IPS-15b (cell line): ENCODE measurements at regions not wholly inside any gene's neighbourhood (a gene's known extent, or its start where the extent isn't known, plus 50 kb on each side); places are given as distances from the start of the nearest gene placed in this dataset.

ENCODE experiments used
- H3K27me3 ChIP-seq: one replicate; pipeline ENCODE4 v1.6.1; 2013; ENCODE audit warnings: low read length; ENCODE audit not compliant: control insufficient read depth, insufficient read depth
- H3K36me3 ChIP-seq: one replicate; pipeline ENCODE4 v1.6.1; 2013; ENCODE audit warnings: low read length; ENCODE audit not compliant: control insufficient read depth, insufficient read depth
- H3K4me1 ChIP-seq: one replicate; pipeline ENCODE4 v1.6.1; 2013; ENCODE audit warnings: mild to moderate bottlenecking, low read length; ENCODE audit not compliant: control insufficient read depth, insufficient read depth
- H3K4me3 ChIP-seq: one replicate; pipeline ENCODE4 v1.5.1; 2013; ENCODE audit warnings: low read depth, low read length
- H3K9ac ChIP-seq: one replicate; pipeline ENCODE4 v1.6.1; 2013; ENCODE audit warnings: low read depth, mild to moderate bottlenecking, low read length
- H3K9me3 ChIP-seq: one replicate; pipeline ENCODE4 v1.6.1; 2013; ENCODE audit warnings: mild to moderate bottlenecking, low read length; ENCODE audit not compliant: control insufficient read depth, insufficient read depth

- H3K9ac ChIP-seq: no peak overlapping the region
- no peak overlapping the region for H3K4me3 ChIP-seq
- H3K9me3 ChIP-seq: no peaks in the 10 kb centered on the region
- H3K36me3 ChIP-seq: no peaks in the 10 kb centered on the region
- no peaks in the 10 kb centered on the region for H3K4me1 ChIP-seq
- H3K27me3 ChIP-seq: no peaks in the 10 kb centered on the region
Observed at GRCh38 chr10:65845916-65846315, 1079.9 kb upstream of the LRRTM3 start.

GRCh38 chr10:65846541-65846940, 1079.3 kb upstream of the LRRTM3 start:
- no peaks in the 10 kb centered on the region for H3K9me3 ChIP-seq
- no peak overlapping the region for H3K9ac ChIP-seq
- no peak overlapping the region for H3K4me3 ChIP-seq
- no peaks in the 10 kb centered on the region for H3K36me3 ChIP-seq
- H3K4me1 ChIP-seq: no peaks in the 10 kb centered on the region
- H3K27me3 ChIP-seq: no peaks in the 10 kb centered on the region

DNA sequence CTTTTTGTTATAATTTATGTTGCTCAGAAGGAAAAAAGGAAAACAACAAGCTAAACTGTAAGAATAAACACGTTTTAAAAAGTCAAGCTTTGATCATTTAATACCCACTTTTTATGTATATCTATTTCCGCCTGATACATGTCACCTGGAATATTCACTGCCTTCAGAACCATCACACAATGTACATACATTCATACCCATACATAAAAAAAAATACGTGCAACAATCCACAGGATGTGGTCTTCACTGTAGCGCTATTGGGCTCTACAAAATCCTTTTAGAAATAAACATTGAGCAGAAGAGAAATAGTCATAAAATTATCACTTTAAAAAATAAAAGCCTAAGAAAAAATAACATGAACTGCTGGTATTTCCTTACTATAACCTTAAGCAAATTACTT, 1078.9 kb upstream of the LRRTM3 start:
- no peaks in the 10 kb centered on the region for H3K27me3 ChIP-seq
- no peaks in the 10 kb centered on the region for H3K4me1 ChIP-seq
- no peaks in the 10 kb centered on the region for H3K9me3 ChIP-seq
- H3K9ac ChIP-seq: no peak overlapping the region
- no peaks in the 10 kb centered on the region for H3K36me3 ChIP-seq
- H3K4me3 ChIP-seq: no peak overlapping the region

GRCh38 chr10:65847436-65848230, 1078.2 kb upstream of the LRRTM3 start:
- Histone ChIP-seq H3K9ac (no peak overlapping the region), H3K4me3 (no peak overlapping the region), H3K36me3 (no peaks in the 10 kb centered on the region), H3K27me3 (no peaks in the 10 kb centered on the region), H3K9me3 (no peaks in the 10 kb centered on the region), H3K4me1 (no peaks in the 10 kb centered on the region)

- H3K9me3 ChIP-seq: no peaks in the 10 kb centered on the region
- H3K4me3 ChIP-seq: no peak overlapping the region
- no peak overlapping the region for H3K9ac ChIP-seq
- H3K36me3 ChIP-seq: no peaks in the 10 kb centered on the region
- no peaks in the 10 kb centered on the region for H3K4me1 ChIP-seq
- no peaks in the 10 kb centered on the region for H3K27me3 ChIP-seq
Observed at GRCh38 chr10:65858841-65859240, 1067.0 kb upstream of the LRRTM3 start.

GRCh38 chr10:65861249-65861648, 1064.6 kb upstream of the LRRTM3 start:
- no peaks in the 10 kb centered on the region for H3K36me3 ChIP-seq
- H3K27me3 ChIP-seq: no peaks in the 10 kb centered on the region
- H3K4me3 ChIP-seq: no peak overlapping the region
- no peak overlapping the region for H3K9ac ChIP-seq
- H3K4me1 ChIP-seq: no peaks in the 10 kb centered on the region
- no peaks in the 10 kb centered on the region for H3K9me3 ChIP-seq
